KBM-7 (cell line): ENCODE measurements at regions not wholly inside any gene's neighbourhood (a gene's known extent, or its start where the extent isn't known, plus 50 kb on each side); places are given as distances from the start of the nearest gene placed in this dataset.

Source experiments
- DNase-seq: peaks from one replicate; pipeline ENCODE4 v3.0.0-alpha.2; 2015
- in situ Hi-C: fragments of 300-500 bp; cut with MboI; formaldehyde crosslinking; loops from 2 replicates; pipeline ENCODE4 v1.14.3; 2020; ENCODE audit warnings: low sequenced_read_pairs, low pct_unique_long_range_greater_than_20kb, mixed read lengths

GRCh38 chr10:105793071-105793470 is 1152.0 kb downstream of the SORCS3 start:
- in situ Hi-C loops: no loop called here
- no peak for DNase-seq

- DNase-seq: no peak
- in situ Hi-C loops: no loop called here
Observed at GRCh38 chr10:105785721-105786120, 1144.6 kb downstream of the SORCS3 start.

GRCh38 chr10:105783936-105784483 is 1142.9 kb downstream of the SORCS3 start:
- in situ Hi-C loops: no loop called here
- DNase-seq: no peak

- in situ Hi-C loops: no loop called here
- DNase-seq: no peak
Observed at GRCh38 chr10:105774881-105775280, 1133.8 kb downstream of the SORCS3 start.

- no peak for DNase-seq
- in situ Hi-C loops: no loop called here
Observed at GRCh38 chr10:105774351-105774750, 1133.3 kb downstream of the SORCS3 start.

GRCh38 chr10:105770524-105771212 is 1129.6 kb downstream of the SORCS3 start:
- in situ Hi-C loops: no loop called here
- DNase-seq: no peak

- DNase-seq: no peak
- in situ Hi-C loops: no loop called here
Observed at GRCh38 chr10:105769248-105770184, 1128.4 kb downstream of the SORCS3 start.

GRCh38 chr10:105763611-105764010 is 1122.5 kb downstream of the SORCS3 start:
- DNase-seq: no peak
- in situ Hi-C loops: no loop called here

- no peak for DNase-seq
- in situ Hi-C loops: no loop called here
Observed at GRCh38 chr10:105761576-105762260, 1120.6 kb downstream of the SORCS3 start.

- no peak for DNase-seq
- in situ Hi-C loops: no loop called here
Observed at GRCh38 chr10:105759669-105760068, 1118.6 kb downstream of the SORCS3 start.

GRCh38 chr10:105758209-105758998 is 1117.3 kb downstream of the SORCS3 start:
- in situ Hi-C loops: no loop called here
- DNase-seq: no peak

- DNase-seq: no peak
- in situ Hi-C loops: no loop called here
Observed at GRCh38 chr10:105757302-105757701, 1116.2 kb downstream of the SORCS3 start.

GRCh38 chr10:105756386-105756785 is 1115.3 kb downstream of the SORCS3 start:
- in situ Hi-C loops: no loop called here
- no peak for DNase-seq

GRCh38 chr10:105751688-105752087 is 1110.6 kb downstream of the SORCS3 start:
- DNase-seq: no peak
- in situ Hi-C loops: no loop called here

GRCh38 chr10:105745596-105746148 is 1104.6 kb downstream of the SORCS3 start:
- no peak for DNase-seq
- in situ Hi-C loops: no loop called here

GRCh38 chr10:105743343-105744056 is 1102.4 kb downstream of the SORCS3 start:
- in situ Hi-C loops: no loop called here
- no peak for DNase-seq

GRCh38 chr10:105742923-105743322 is 1101.8 kb downstream of the SORCS3 start:
- no peak for DNase-seq
- in situ Hi-C loops: no loop called here

GRCh38 chr10:105742184-105742583 is 1101.1 kb downstream of the SORCS3 start:
- in situ Hi-C loops: no loop called here
- DNase-seq: no peak
